Stimulated activated CD8-positive, alpha-beta memory T cell treated with anti-CD3 and anti-CD28 coated beads, Interleukin-4, amount 100 ng/mL, for 1 hour (primary cell): ENCODE measurements at regions not wholly inside any gene's neighbourhood (a gene's known extent, or its start where the extent isn't known, plus 50 kb on each side); places are given as distances from the start of the nearest gene placed in this dataset.

Source experiments
- DNase-seq, 2 donors: peaks; one replicate each; pipeline ENCODE4 v3.0.0-alpha.2; 2020; ENCODE audit warnings: low read depth in 2 of 2, low spot score in 1 of 2

DNA sequence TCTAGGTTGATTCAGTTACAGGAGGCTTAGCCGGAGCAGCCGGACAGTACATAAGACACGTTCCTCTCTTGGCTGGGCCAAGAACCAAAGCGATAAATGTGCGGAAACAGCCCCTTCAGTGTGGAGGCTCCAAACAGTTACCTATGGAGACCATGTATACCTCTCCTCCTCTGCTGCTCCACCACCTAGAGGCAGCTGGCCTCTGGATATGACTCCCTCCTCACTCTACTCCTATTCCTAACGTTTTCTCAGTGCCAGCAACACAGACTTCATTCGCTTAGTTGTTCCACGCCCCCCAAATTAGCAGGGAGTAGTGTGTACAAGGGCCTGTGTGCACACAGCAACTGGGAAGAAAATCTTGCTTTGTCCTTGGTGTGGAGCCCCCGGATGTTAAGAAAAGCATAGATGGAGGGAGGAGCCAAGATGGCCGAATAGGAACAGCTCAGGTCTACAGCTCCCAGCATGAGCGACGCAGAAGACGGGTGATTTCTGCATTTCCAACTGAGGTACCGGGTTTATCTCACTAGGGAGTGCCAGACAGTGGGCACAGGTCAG, 362.3 kb upstream of the KIRREL3 start:
- no peak for DNase-seq

DNA sequence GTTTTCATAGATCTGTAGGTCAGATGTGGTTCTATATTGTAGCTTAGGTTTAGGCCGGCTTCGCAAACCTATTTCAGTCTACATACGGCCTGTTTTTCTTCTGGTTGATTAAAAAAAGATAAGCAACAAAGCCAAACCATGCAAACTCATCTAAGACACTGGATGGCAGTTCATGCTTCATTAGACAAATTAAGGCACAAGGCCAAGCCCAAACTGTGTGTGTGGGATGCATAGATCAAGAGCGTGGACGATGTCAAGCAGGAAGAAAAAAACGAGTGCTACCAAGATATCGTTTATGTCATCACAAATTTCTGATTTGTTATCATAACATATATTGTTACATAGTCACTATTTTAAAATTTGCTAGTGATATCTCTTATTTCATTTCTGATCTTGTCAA, 357.6 kb upstream of the KIRREL3 start:
- DNase-seq, result no peak

DNA sequence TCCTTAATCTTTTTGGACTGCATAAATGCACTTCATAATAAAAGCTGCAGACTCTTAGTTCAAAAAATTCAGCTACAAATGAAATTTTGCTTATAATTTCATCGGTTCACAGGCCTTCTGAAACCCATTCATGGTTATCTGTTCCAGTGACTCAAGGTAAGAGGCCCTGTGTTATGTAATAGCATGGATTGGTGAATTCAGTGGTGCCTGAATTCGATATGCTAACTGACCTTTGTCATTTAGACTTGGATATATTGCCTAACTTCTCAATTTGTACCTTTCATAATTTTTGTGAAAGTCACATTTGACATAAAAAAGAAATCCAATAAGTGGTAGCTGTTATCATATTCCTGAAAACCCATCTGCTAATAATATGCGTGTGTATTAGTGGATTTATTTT, 349.9 kb upstream of the KIRREL3 start:
- DNase-seq, result no peak

DNA sequence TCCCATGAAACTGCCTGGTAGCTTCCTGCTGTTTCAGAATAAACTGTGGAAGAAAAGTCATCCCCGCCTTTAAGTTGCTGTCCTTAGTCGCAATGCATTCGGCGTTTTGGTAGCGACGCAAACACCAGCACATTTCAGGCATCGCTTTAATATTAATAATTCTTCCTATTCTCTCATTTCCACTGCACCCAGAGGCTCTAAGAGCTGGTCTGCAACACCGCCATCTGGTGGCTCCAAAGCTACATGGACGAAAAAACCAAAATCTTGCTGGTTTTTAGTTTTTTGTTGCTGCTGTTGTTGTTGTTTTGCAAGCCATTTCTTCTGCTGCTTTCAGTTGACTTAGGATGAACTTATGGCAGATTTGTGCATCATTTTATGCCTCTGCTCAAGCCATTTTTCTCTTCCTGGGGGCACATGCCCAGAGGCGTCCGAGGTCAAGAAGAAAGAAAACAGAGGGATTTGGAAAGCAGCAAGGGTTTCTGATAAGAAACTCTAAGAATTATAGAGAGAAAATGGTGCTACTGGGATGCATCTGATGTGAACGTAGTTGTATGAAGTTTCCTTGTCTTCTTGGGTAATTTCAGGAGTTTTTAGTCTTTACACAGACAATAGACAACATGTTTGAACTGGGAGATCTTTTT, 345.4 kb upstream of the KIRREL3 start:
- no peak for DNase-seq

DNA sequence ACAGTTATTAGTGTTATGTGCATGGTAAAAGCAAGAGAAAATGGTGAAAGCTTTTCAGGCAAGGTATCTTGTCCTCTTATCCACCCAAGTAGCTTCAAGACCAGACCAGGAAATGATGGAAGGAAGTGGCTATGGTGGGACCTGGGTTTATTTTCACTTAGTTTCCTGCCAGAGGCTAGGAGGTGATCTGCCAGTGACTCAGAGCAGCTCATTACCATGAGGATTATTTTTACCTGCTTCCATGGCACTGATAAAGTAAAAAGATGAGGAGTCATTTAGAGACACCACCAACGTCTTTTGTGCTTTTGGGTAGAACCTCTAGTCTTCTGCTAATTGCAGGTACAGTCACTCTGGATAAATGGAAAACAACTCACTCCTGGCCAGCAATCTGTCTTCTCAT, 339.9 kb upstream of the KIRREL3 start:
- no peak for DNase-seq

DNA sequence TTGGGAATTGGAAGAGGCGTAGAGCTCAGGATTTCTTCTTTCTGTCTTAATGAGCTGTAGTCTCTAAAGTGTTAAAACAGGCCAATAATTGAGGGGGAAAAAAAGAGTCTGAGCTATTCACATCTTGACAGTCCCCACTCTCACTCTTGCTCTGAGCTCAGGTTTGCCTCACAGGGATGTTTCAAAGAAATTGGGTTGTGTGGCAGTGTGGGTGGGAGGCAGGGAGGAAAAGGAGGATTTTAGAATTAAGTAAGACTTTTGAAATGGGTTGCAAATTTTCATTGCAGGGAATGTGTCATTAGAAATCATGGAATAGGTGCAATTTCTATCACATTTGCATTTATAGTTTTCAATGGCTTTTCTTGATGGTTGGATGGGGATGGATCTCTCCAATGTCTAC, 338.8 kb upstream of the KIRREL3 start:
- DNase-seq, result no peak

DNA sequence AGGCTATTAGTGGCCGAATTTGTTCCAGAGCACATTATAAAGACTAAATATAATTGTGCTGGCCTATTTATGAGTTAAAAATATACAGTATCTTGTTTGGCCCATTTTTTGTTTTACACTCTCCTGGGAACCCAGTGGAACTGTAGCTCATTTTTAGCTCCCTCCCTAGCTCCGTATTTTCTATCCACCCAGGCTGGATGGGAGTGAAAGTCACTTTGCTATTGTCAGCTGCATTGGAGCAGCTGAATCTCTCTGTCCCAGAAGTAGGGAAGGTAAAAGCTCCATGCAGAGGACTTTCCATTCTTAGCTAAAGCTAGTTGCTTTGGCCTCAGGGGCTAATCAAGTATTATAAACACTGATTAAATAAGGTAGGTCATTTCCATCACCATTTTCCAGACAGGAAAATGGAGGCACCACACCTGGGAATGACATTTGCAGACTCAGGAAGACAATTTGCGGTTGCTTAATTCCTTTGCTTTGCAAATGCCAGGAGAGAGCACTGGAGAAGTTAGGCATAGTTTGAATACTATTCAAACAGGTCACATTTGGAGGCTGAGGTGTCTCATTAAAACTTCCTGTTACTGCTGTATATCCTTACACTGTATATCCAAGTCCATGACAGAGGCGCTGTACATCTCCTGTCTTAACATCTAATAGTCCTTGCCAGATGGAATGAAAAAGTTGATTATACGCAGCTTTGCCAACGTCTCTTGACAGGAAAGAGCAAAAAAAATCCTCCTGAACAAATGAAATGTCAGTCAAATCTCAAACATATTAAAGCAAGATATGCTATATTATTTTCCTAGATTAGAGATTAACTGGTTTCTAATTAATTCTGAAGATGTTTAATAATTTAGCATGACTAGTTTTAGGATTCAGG, 338.1 kb upstream of the KIRREL3 start:
- DNase-seq, result no peak

DNA sequence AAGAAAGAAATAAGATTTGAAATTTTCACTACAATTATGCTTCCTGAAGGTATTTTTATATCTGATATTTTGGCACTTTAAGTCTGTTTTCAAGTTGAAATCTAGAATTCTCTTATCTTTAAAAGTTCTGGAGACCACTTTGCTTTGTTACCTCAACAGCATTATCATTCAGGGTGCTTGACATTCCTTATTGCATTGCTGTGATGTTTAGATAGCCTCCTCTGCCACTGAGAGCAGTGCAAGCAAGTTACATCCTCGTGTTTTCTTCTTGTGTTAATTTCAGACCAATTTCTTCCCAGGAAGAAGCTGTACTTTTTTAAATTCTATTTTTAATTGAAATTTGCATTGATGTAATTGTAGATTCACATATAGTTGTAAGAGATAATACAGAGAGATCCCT, 333.9 kb upstream of the KIRREL3 start:
- DNase-seq, result no peak

DNA sequence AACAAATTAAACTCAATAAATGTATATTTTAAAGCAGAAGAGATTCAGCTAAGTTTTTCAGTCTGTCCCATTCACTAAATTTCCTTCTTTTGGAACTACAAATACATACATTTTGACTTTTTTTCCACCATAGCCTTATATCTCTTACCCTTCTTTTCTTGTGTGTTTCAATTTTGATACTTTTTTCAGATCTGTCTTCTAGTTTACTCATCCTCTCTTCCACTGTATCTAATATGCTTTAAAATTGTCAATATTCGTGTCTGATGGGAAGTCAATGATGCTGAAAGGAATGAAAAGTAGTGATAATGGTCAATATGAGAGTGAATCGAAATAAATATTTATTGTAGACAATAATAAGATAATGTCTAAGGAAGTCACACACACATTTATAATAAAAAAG, 332.3 kb upstream of the KIRREL3 start:
- no peak for DNase-seq

DNA sequence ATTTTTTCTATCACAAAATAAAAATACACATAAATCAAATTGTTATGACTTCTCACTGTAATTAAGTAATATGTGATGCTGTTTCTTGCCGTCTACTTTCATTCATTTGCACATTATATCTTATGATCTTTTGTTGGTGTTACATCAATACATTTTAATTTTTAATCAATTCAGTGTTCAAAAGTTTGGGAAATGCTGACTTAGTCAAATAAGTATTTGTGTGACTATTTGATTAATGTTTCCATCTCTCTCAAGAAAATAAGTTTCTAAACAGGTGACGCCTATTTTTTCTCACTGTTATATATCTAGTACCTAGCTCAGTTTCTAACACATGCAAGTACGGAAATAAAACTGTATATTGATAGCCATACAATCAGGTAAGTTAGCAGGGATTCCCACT, 329.5 kb upstream of the KIRREL3 start:
- DNase-seq, result no peak

DNA sequence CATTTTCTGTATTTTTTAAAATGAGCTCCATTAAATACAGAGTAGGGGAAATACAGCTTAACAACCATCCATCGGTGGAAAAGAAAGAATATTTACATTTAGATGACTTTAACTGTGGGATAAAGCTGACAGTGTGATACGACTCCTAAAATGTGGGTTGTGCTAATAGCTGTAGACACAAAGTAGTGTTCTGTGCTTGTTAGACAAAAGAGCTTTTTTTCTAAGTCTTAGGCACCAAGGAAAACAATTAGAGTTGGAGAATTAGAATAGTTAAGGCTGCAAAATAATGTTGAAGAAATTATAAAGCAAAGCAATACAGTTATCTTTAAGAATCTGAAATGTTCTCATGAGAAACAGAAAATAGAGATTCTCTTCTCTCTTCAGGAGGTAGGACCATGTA, 307.7 kb upstream of the KIRREL3 start:
- no peak for DNase-seq

DNA sequence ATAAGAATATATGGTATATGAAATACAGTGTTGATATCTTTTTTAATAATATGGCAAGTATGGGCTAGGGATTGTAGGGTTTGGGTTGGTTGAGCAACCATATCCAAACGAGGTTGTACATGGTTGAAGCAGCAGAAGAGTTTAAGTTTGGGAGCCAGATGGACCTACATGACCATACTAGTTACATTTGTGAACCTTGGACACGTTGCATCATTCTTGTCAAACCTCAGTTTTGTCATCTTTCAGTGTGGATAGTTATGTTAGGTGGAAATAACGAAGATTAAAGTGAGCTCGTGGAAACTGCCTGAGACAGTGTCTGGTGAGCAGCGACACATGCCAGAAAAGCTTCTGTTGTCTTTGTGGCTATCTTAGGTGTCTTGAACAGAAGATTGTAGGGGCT, 307.1 kb upstream of the KIRREL3 start:
- DNase-seq, result no peak

DNA sequence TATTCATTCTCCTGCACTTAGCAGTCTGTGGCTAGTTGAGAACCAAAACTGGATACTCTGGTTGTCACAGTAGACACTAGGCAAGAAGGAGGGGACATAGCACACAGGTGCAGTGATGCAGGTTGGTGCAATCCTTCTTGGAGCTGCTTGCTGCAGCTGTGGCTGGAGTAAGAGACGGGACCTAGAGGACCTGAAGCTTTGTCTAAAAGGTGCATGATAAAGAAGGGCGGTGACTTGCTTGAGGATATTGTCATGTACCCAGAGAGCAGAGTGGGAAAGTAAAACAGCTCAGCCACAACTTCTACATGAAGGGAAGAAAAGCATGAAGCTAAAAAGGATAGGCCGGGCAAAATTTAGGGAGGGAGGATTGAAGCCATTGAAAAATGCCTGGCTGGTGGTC, 304.1 kb upstream of the KIRREL3 start:
- DNase-seq, result no peak

DNA sequence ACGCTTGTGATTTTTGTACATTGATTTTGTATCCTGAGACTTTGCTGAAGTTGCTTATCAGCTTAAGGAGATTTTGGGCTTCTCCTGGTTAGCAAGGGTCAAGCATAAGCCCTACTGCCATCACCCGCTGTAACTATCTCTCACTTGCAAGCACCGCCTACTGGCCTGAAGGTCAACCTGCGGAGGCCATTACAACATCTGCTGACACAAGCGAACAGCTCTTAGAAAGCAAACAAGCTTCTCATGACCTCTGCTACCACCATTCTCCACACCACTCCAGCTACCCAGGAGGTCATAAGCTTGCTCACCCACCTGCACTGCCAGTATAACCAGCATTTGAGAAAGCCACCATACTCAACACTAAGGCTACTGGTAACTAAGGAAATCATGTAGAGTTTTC, 288.4 kb upstream of the KIRREL3 start:
- DNase-seq, result no peak

DNA sequence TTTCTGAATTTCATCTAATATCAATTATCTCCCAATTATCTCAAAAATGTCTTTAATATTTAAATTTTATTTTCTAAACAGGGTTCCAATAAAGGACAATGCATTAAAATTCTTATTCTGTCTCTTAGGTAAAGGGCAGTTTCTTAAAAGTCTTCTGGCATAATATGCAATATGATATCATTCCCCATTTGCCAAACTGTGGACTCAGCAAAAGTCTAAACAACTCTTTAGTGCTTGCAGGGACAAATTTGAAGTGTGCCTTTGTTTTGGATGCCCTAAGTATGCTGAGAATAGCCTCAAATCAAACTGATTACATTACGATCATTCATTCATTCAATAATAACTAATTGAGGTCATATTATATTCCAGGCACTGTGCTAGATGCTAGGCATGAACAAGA, 281.0 kb upstream of the KIRREL3 start:
- DNase-seq, result no peak

DNA sequence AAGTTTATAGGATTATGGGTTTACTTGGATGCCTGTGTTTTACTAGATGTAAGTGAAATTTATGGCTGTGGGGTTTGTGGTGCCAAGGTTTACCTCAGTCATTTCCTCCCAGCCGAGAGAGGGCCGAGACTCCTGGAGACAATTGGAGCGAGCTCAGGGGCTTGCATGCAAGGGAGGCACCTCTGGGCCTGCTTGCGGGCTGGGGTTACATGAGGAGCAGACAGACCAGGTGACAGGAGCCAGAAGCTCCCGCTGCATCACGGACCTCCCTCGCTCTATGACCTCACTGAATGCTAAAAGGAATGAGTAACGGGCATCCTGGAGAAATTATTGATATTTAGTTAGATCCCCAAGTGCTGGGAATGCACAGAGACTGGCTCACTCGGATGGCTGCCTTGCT, 275.2 kb upstream of the KIRREL3 start:
- no peak for DNase-seq

DNA sequence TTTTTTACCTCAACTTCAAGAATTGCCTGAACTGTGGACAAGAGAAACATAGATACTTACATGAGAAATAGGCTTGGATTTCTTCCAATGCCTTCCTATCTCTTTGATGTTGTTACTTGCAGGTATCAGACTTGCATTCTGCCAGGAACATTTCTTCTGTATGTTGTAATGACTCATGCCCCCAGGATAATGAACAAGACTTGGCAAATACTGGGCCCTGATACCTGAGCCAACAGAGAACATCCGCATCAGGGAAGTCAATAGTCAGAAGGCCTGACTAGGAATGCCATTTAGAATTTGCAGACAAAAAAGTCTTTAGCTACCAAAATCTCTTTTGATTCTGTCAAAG, 273.7 kb upstream of the KIRREL3 start:
- no peak for DNase-seq

DNA sequence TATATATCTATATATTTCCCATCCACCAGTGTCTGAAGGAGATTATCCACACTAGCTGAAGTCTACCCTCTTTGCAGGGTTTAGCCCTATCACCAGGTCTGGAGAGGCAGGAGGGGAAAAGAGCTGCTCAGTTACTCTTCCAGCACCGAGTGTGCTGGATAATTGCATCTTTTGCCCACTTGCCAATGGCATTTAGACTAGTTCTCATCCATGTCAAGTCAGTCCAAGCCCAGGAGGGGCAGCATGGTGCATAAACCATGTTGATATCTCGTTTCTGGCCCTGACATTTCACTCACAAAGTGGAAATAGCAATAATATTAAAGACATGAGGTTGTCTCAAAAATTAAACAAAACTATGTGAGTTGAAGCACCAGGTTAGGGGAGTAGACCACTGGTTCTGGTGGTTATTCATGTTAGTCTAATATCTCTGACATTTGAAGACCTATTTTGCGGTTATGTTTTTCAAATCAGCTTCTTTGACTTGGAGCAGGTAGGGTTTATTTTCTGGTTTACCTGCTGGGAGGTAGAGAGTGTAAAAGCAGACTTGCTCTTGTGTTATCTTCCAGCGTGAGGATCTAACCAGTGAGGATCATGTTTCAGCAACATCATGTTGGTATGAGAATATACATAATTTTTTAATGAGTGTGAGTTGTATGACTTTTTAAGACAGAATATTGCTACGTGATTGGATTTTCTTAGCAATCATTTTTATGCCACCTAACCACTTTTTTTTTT, 273.2 kb upstream of the KIRREL3 start:
- DNase-seq, result no peak

DNA sequence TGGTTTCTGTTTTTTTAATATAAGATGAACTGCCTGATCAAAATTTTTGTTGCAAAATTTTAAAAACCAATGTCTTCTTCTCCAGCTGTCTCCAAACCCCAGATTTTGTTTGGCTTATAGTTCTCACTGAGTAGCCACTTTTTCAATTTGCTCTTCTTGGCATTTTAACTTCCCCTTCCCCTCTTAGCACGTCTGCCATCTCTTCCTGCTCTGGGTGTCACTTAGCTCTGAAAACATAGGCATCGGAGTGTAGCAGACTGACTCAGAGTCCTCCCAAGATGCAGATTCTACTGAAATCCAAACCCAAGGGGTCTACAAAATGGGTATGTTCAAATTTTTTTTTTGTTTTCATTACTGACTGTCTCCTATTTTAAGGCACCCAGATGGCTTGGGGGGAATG, 270.3 kb upstream of the KIRREL3 start:
- no peak for DNase-seq

DNA sequence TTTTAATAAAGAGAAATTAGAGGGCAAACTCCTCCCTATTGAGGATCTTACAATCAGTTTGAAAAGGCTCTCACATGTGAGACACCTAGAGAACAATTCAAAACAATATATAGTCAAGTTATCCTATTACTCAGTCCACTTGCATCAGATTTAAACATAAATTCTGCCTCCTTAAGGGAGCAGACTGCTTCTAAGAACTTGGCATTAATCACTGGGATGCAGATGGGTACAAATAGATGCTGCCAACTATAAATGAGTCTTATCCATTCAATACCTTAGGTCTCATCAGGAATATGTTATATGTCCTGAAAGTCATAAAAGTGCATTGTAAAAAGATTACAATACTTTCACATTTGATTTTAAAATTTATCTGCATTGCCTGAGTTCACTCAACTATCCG, 269.3 kb upstream of the KIRREL3 start:
- DNase-seq, result no peak

DNA sequence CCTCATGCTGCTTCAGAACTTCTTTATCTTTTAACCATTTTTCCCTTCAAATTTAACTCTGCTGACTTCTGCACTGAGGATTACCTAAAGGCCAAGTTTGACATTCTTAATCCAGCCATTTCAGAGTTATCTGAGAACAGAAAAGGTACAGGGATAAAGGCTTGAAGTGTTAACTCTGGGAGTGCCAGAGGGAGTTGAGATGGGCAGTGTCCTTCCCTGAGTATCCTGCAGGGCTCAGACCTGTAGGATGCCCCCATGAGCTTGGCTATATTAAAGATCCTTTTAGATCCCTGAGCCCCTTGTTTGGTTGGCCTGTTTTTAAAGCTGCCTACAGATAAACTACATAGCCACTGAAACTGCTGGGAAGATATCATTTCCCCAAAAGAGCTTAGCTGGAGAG, 268.4 kb upstream of the KIRREL3 start:
- no peak for DNase-seq

DNA sequence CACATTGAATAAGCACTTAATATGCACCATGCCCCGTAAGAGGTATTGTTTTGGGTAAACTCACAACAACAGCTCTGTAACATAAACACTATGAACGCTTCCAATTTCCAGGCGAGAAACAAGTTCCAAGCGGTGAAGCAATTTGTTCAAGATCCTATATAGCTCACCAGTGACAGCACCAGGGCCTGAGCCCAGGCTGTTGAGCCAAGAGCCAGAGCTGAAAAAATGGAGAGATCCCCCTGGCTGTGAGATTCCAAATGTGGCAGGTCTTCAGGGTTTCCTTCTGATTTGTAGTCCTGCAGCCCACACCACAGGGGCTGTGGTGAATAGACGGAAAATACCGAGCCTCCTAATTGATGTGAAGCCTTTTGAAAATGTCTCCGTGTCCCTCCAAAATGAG, 268.0 kb upstream of the KIRREL3 start:
- no peak for DNase-seq
